IPS-20b (cell line): ENCODE measurements at regions not wholly inside any gene's neighbourhood (a gene's known extent, or its start where the extent isn't known, plus 50 kb on each side); places are given as distances from the start of the nearest gene placed in this dataset.

Experiments
- H3K27ac ChIP-seq: one replicate; pipeline ENCODE4 v1.5.1; 2013; ENCODE audit warnings: low read length
- H3K27me3 ChIP-seq: 2 replicates; pipeline ENCODE4 v1.6.1; 2013; ENCODE audit warnings: mild to moderate bottlenecking, low read length, inconsistent platforms; ENCODE audit not compliant: insufficient read depth
- H3K36me3 ChIP-seq: 2 replicates; pipeline ENCODE4 v1.6.1; 2013; ENCODE audit warnings: low read depth, mild to moderate bottlenecking, inconsistent platforms, low read length, moderate library complexity; ENCODE audit not compliant: insufficient read depth
- H3K4me1 ChIP-seq: 2 replicates; pipeline ENCODE4 v1.6.1; 2013; ENCODE audit warnings: mild to moderate bottlenecking, control low read depth, inconsistent platforms, low read length, moderate library complexity; ENCODE audit not compliant: insufficient read depth
- H3K4me3 ChIP-seq: 2 replicates; pipeline ENCODE4 v1.5.1; 2013; ENCODE audit warnings: mild to moderate bottlenecking, low read length, inconsistent platforms
- H3K9ac ChIP-seq: 2 replicates; pipeline ENCODE4 v1.6.1; 2013; ENCODE audit warnings: low read depth, mild to moderate bottlenecking, inconsistent platforms, low read length, moderate library complexity
- H3K9me3 ChIP-seq: 2 replicates; pipeline ENCODE4 v1.6.1; 2013; ENCODE audit warnings: mild to moderate bottlenecking, low read depth, low read length, inconsistent platforms; ENCODE audit not compliant: insufficient read depth

DNA sequence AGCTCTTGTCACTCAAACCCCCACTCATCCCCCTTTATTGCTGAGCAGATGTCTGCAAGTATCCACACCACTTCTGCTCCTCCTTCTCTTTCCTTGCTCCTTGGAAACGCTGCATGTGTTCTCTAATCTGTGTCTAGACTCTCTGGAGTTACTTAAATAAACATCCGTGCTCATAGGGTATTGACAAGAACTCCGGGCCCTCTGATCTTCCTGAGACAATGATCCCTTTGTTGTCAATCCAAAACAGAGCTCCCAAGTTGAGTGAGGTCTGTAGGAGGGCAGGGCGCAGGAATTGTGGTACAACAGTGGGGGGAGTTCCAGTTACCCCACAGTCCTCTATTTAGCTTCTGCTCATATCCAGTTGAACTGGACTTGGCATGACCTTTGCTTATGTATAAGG is 489.0 kb downstream of the SNAPC1 start:
- Histone ChIP-seq H3K9me3 (no peaks in the 10 kb centered on the region), H3K36me3 (no peaks in the 10 kb centered on the region), H3K4me3 (no peak overlapping the region), H3K4me1 (no peaks in the 10 kb centered on the region), H3K27me3 (no peaks in the 10 kb centered on the region), H3K9ac (no peak overlapping the region), H3K27ac (no peak overlapping the region)

DNA sequence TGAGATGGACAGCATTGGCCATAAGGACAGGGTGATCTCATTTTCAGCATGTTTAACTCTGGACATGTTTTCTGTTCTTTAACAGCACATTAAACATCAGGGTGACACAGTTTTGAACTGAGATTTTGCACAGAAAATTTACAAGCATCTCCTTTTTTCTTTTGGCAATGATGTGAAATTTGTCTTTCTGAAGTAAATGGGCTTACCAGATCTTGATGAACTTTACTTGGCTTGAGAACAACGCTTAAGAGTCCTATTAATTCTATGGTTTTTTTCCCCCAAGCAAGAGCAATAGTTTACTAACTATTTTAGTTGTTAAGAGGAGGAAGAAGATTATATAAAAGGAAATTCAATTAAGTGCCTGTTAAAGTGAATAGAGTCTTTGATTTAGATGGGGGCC is 491.0 kb downstream of the SNAPC1 start:
- Histone ChIP-seq H3K4me1 (no peaks in the 10 kb centered on the region), H3K36me3 (no peaks in the 10 kb centered on the region), H3K9ac (no peak overlapping the region), H3K4me3 (no peak overlapping the region), H3K9me3 (no peaks in the 10 kb centered on the region), H3K27me3 (no peaks in the 10 kb centered on the region), H3K27ac (no peak overlapping the region)

DNA sequence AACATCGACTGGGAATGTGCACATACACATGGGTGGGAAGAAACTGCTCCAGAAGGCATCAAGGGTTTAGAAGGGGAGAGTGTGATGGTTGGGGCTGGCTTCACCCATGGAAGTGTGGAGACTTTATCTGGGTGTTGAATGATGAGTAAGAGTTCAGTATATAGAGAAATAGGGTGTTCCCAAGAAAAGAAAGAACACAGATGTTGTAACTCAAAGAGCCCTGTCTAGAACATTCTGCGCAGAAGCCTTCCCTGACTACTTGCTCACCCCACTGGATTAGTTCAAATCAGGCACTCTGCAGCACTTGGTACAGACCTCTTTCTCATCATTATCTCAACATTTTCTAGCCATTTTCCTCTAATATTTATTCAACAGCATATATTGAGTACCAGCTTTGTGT is 491.7 kb downstream of the SNAPC1 start:
- no peak overlapping the region for H3K4me3 ChIP-seq
- no peaks in the 10 kb centered on the region for H3K36me3 ChIP-seq
- no peak overlapping the region for H3K9ac ChIP-seq
- H3K9me3 ChIP-seq, result no peaks in the 10 kb centered on the region
- H3K4me1 ChIP-seq, result no peaks in the 10 kb centered on the region
- H3K27me3 ChIP-seq, result no peaks in the 10 kb centered on the region
- H3K27ac ChIP-seq, result no peak overlapping the region

DNA sequence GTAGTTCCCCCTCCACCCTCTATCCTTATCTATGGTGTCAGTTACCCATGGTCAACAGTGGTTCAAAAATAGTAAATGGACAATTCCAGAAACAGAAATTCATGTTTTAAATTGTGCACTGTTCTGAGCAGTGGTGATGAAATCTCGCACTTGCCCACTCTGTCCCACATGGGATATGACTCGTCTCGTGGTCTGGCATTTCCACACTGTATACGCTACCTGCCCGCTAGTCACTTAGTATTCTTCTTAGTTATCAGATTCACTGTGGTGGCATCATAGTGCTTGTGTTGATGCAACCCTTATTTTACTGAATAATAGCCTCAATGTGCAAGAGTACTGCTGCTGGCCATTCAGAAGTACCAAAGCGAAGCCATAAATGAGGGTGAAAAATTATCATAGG is 507.0 kb downstream of the SNAPC1 start:
- no peak overlapping the region for H3K9ac ChIP-seq
- no peaks in the 10 kb centered on the region for H3K36me3 ChIP-seq
- H3K4me1 ChIP-seq, result no peaks in the 10 kb centered on the region
- H3K9me3 ChIP-seq, result no peaks in the 10 kb centered on the region
- no peaks in the 10 kb centered on the region for H3K27me3 ChIP-seq
- no peak overlapping the region for H3K4me3 ChIP-seq
- H3K27ac ChIP-seq, result no peak overlapping the region

DNA sequence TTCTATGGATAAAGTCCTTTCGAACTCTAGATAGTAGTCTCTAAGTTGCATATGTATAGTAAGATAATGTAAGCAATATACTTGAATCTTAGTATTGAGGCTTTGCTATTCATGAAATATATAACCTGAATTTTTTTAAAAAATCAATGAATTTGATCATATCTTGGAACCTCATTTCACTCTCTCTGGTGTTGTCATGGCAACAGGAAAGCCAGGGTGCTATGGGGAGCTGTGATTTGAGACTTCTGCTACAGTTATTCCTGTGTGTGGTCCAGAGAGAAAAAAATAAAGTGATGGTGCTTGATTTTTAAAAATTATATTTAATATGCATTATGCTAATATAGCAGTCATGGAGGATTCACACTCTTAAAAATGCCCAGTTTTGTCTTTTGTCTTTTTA is 508.0 kb downstream of the SNAPC1 start:
- Histone ChIP-seq H3K27ac (no peak overlapping the region), H3K36me3 (no peaks in the 10 kb centered on the region), H3K4me1 (no peaks in the 10 kb centered on the region), H3K4me3 (no peak overlapping the region), H3K9me3 (no peaks in the 10 kb centered on the region), H3K27me3 (no peaks in the 10 kb centered on the region), H3K9ac (no peak overlapping the region)

DNA sequence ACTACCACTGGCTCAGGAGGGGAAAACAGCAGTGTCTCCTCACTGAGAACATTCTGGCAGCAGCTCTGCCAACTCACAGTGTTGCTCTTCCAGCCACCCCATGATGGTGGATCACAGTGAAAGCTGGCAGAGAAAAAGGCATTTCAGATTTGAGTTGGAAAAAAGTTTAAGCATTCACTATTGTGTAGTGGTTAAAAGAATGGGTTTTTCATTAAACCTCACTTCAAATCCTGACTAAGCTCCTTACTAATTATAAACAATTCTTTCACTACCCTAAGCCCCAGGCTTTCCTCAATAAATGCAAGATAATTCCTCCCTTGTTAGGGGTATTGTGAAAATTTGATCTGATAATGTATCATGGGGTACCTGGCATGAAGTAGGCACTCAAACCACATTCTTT is 518.1 kb downstream of the SNAPC1 start:
- H3K4me1 ChIP-seq, result no peaks in the 10 kb centered on the region
- H3K36me3 ChIP-seq, result no peaks in the 10 kb centered on the region
- H3K4me3 ChIP-seq, result no peak overlapping the region
- no peaks in the 10 kb centered on the region for H3K9me3 ChIP-seq
- H3K27ac ChIP-seq, result no peak overlapping the region
- no peaks in the 10 kb centered on the region for H3K27me3 ChIP-seq
- H3K9ac ChIP-seq, result no peak overlapping the region

DNA sequence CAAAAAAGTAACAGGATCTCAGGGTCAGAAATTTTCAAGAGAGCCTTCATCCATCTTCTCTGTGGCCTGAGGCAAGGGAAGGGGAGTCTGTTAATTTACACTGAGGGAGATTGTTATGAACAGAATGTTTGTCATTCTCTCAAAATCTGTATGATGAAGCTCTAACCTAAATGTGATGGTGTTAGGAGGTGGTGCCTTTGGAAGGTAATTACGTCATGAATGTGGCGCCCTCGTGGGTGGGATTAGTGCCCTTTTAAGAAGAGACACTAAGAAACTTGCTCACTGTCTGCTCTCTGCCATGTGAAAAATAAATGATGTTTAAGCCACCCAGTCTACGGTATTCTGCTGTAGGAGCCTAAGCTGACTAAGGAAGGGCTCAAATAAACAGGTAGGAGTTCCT is 521.6 kb downstream of the SNAPC1 start:
- Histone ChIP-seq H3K4me1 (no peaks in the 10 kb centered on the region), H3K9ac (no peak overlapping the region), H3K4me3 (no peak overlapping the region), H3K9me3 (no peaks in the 10 kb centered on the region), H3K27ac (no peak overlapping the region), H3K27me3 (no peaks in the 10 kb centered on the region), H3K36me3 (no peaks in the 10 kb centered on the region)

DNA sequence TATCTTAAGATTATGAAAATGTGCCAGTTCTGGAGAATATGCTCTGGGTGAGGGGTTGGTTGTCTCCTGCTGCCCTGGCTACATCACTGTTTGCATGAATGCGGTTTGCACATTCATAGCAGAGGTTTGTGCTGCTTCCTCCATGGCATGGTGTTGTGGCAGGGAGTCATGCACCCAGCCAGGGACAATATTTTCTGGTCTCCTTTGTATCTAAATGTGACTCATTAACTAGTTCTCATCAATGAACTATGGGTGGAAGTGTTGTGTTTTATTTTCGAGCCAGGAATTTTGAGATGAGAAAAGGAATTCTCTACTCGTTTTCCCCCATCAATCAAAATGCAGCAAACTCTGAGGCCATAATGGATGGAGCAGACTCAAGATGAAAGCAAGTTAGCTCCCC is 527.3 kb downstream of the SNAPC1 start:
- no peak overlapping the region for H3K4me3 ChIP-seq
- H3K9me3 ChIP-seq, result no peaks in the 10 kb centered on the region
- no peak overlapping the region for H3K27ac ChIP-seq
- no peaks in the 10 kb centered on the region for H3K27me3 ChIP-seq
- no peaks in the 10 kb centered on the region for H3K36me3 ChIP-seq
- H3K9ac ChIP-seq, result no peak overlapping the region
- H3K4me1 ChIP-seq, result no peaks in the 10 kb centered on the region

DNA sequence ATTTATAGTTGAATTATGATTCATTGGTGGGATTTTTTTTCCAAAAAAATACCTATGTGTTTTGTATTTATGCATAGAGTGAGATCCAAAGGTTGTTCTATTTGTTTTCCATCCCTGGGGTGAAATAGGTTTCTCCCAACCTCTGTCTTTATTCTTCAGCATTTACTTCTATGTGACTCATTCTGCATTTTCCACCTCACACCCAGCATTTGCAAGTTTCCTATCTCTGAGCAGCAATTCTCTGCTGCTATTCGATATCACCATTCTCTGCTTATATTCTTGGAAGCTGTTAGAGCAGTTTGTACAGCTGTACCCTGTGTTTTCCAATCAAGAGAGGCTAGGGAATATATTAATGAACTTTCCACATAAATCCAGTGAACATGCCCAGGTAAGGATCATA is 538.9 kb downstream of the SNAPC1 start:
- Histone ChIP-seq H3K9me3 (0 out of 2 replicates have a peak, but pooled peaks cover 2% of the 10 kb centered on the region), H3K9ac (no peak overlapping the region), H3K36me3 (no peaks in the 10 kb centered on the region), H3K4me1 (no peaks in the 10 kb centered on the region), H3K27me3 (no peaks in the 10 kb centered on the region), H3K4me3 (no peak overlapping the region), H3K27ac (no peak overlapping the region)

DNA sequence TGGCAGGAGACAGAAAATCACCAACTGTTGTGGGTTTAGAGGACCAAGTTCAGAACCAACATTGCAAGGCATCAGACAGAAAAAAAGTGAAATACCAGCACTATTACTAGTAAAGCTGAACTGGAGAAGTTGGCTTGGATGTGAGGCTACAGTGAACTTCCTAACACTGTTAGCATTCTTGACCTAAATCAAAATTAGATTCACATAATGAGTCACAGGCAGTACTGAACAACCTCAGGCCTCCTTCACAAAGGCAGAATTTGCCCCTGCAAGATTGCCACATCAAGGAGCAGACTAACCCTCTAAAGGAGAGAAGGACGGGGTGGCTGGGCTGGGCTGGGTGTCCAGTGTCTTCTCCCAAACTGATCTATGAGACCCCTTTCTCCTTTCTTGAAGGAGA is 539.7 kb downstream of the SNAPC1 start:
- Histone ChIP-seq H3K36me3 (no peaks in the 10 kb centered on the region), H3K9me3 (0 out of 2 replicates have a peak, but pooled peaks cover 2% of the 10 kb centered on the region), H3K27ac (no peak overlapping the region), H3K9ac (no peak overlapping the region), H3K4me3 (no peak overlapping the region), H3K4me1 (no peaks in the 10 kb centered on the region), H3K27me3 (no peaks in the 10 kb centered on the region)

DNA sequence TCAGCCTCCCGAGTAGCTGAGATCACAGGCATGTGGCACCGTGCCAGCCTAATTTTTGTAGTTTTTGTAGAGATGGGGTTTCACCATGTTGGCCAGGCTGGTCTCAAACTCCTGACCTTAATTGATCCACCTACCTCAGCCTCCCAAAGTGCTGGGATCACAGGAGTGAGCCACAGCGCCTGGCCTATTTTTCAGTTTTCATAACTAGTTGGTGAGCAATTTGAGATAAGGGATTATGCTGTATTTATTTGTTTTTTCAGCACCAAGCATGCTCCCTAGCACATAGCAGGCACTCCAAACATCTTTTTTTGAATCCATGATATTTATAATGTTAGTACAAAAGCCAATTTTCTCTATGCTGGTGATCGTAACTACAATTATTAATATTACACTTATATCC is 541.2 kb downstream of the SNAPC1 start:
- Histone ChIP-seq H3K27ac (no peak overlapping the region), H3K4me3 (no peak overlapping the region), H3K9ac (no peak overlapping the region), H3K27me3 (no peaks in the 10 kb centered on the region), H3K36me3 (no peaks in the 10 kb centered on the region), H3K4me1 (no peaks in the 10 kb centered on the region; the same call in 1 of the 2 replicates), H3K9me3 (0 out of 2 replicates have a peak, but pooled peaks cover 2% of the 10 kb centered on the region)

DNA sequence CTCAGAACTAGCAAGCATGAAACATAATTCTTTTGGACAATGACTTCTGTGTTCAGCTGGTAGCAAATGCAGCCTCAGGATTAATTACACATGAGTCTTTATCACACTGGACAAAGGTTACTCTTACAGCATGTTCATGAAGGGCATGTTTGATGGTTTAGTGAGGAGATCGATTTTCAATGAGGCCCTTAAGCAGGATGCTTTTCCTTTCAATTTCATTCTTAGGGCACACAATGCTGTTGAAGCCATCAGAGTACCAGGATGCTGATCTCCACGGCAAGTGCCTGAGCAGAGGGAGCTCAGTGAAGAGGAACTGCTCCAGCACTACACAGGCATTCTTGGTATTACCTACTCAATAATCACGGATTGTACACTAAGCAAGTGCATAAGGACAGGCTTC is 542.0 kb downstream of the SNAPC1 start:
- Histone ChIP-seq H3K4me1 (no peaks in the 10 kb centered on the region; the same call in 1 of the 2 replicates), H3K9ac (no peak overlapping the region), H3K27ac (no peak overlapping the region), H3K4me3 (no peak overlapping the region), H3K27me3 (no peaks in the 10 kb centered on the region), H3K9me3 (0 out of 2 replicates have a peak, but pooled peaks cover 2% of the 10 kb centered on the region), H3K36me3 (no peaks in the 10 kb centered on the region)

DNA sequence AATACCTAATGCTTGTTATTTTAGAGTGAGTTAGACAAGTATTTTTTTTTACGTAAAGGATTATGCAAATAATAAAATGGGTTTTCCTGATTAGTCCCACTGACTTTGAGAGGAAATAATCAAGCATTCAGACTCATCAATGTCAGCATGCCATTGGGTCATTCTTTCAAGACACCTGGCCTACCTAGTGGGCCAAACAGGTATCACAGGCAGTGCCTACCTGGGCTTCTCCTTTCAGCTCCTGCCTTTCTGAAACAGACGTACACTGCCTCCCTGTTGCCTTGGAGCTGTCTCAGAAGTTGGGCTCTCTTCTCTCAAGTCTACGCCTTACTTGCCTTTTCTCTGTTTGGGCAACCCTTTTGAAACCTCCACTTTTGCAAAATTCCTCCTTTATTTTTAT is 545.6 kb downstream of the SNAPC1 start:
- Histone ChIP-seq H3K27ac (no peak overlapping the region), H3K27me3 (no peaks in the 10 kb centered on the region), H3K36me3 (no peaks in the 10 kb centered on the region), H3K9me3 (no peaks in the 10 kb centered on the region), H3K9ac (no peak overlapping the region), H3K4me3 (no peak overlapping the region), H3K4me1 (no peaks in the 10 kb centered on the region; the same call in 1 of the 2 replicates)
